ENCODE measurements at regions not wholly inside any gene's neighbourhood (a gene's known extent, or its start where the extent isn't known, plus 50 kb on each side); places are given as distances from the start of the nearest gene placed in this dataset.
"Not testable (repeated sequence)": the region's sequence is repeated elsewhere in the genome, so short reads cannot be mapped to it uniquely, and the experiment has no call there.

GRCh38 chr9:93771276-93771675, 183.9 kb downstream of the BARX1 start:
- ChIA-PET POLR2A (no interaction called here), CTCF (no interaction called here)
- no peak overlapping the region for H3K27ac Mint-ChIP-seq (ENCODE audit: low read depth, unreplicated experiment)
- no peak overlapping the region for H3K4me3 Mint-ChIP-seq (ENCODE audit: unreplicated experiment)
- TF ChIP-seq CTCF (IDR thresholded peaks at IDR 0.05; ENCODE audit: unreplicated experiment): no peak
- no peaks in the 10 kb centered on the region for H3K27me3 Mint-ChIP-seq (ENCODE audit: insufficient read depth, unreplicated experiment)
- DNase-seq (ENCODE audit: unreplicated experiment): no peak
- no peaks in the 10 kb centered on the region for H3K4me1 Mint-ChIP-seq (ENCODE audit: insufficient read depth, unreplicated experiment)
- H3K9me3 Mint-ChIP-seq (ENCODE audit: unreplicated experiment): peaks cover 2% of the 10 kb centered on the region
- H3K36me3 Mint-ChIP-seq (ENCODE audit: insufficient read depth, unreplicated experiment): no peaks in the 10 kb centered on the region
- BruUV-seq (replicated peaks): no TSS peak
- intact Hi-C loops (cut with micrococcal nuclease): no loop called here

- H3K4me3 Mint-ChIP-seq (ENCODE audit: unreplicated experiment): no peak overlapping the region
- H3K4me1 Mint-ChIP-seq (ENCODE audit: insufficient read depth, unreplicated experiment): no peaks in the 10 kb centered on the region
- peaks cover 31% of the 10 kb centered on the region for H3K27me3 Mint-ChIP-seq (ENCODE audit: insufficient read depth, unreplicated experiment)
- peak; percentile 2 for DNase-seq (ENCODE audit: unreplicated experiment)
- H3K36me3 Mint-ChIP-seq (ENCODE audit: insufficient read depth, unreplicated experiment): no peaks in the 10 kb centered on the region
- CTCF ChIA-PET: interaction anchor here (0.6 kb wide), 1 partner anchor 201 kb away, joined by 3 read pairs; no protein-coding TSS in a partner anchor
- H3K9me3 Mint-ChIP-seq (ENCODE audit: unreplicated experiment): peaks cover 23% of the 10 kb centered on the region
- H3K27ac Mint-ChIP-seq (ENCODE audit: low read depth, unreplicated experiment): no peak overlapping the region
- BruUV-seq (replicated peaks): no TSS peak
- intact Hi-C loops (cut with micrococcal nuclease): no loop called here
- POLR2A ChIA-PET: no interaction called here
- no peak for TF ChIP-seq CTCF (IDR thresholded peaks at IDR 0.05; ENCODE audit: unreplicated experiment)
Measured at GRCh38 chr9:93761822-93762221, 185.4 kb downstream of the PHF2 start.

DNA sequence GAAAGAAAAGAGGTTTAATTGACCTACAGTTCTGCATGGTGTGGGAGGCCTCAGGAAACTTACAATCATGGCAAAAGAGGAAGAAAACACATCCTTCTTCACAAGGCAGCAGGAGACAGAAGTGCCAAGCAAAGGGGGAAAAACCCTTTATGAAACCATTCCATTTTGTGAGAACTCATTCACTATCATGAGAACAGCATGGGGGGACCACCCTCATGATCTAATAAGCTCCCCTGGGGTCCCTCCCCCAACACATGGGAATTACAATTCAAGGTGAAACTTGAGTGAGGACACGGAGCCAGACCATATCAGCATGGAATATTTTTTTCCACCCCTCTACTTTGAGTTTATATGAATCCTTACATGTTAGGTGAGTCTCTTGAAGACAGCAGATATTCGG, 173.7 kb downstream of the PHF2 start:
- BruUV-seq (replicated peaks): no TSS peak
- H3K9me3 Mint-ChIP-seq (ENCODE audit: unreplicated experiment): peaks cover 41% of the 10 kb centered on the region
- POLR2A ChIA-PET: no interaction called here

DNA sequence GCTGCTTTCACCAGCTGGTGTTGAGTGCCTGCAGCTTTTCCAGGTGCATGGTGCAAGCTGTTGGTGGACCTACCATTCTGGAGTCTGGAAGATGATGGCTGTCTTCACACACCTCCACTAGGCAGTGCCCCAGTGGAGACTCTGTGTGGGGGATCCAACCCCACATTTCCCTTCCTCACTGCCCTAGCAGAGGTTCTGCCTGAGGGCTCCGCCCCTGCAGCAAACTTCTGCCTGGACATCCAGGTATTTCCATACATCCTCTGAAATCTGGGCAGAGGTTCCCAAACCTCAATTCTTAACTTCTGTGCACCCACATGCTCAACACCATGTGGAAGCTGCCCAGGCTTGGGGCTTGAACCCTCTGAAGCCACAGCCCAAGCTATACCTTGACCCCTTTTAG, 172.4 kb downstream of the PHF2 start:
- CTCF ChIA-PET; intact Hi-C loops (cut with micrococcal nuclease); POLR2A ChIA-PET; H3K27me3 Mint-ChIP-seq (ENCODE audit: insufficient read depth, unreplicated experiment); BruUV-seq (replicated peaks); H3K4me3 Mint-ChIP-seq (ENCODE audit: unreplicated experiment); H3K36me3 Mint-ChIP-seq (ENCODE audit: insufficient read depth, unreplicated experiment); H3K27ac Mint-ChIP-seq (ENCODE audit: low read depth, unreplicated experiment); H3K4me1 Mint-ChIP-seq (ENCODE audit: insufficient read depth, unreplicated experiment); DNase-seq (ENCODE audit: unreplicated experiment): not testable (repeated sequence)
- peaks cover 38% of the 10 kb centered on the region for H3K9me3 Mint-ChIP-seq (ENCODE audit: unreplicated experiment)

More for the DNA sequence above, 173.7 kb downstream of the PHF2 start:
- intact Hi-C loops (cut with micrococcal nuclease): no loop called here
- no peak for DNase-seq (ENCODE audit: unreplicated experiment)
- Mint-ChIP-seq H3K4me1 (ENCODE audit: insufficient read depth, unreplicated experiment) (no peaks in the 10 kb centered on the region), H3K27me3 (ENCODE audit: insufficient read depth, unreplicated experiment) (peaks cover 13% of the 10 kb centered on the region), H3K27ac (ENCODE audit: low read depth, unreplicated experiment) (no peak overlapping the region), H3K4me3 (ENCODE audit: unreplicated experiment) (no peak overlapping the region), H3K36me3 (ENCODE audit: insufficient read depth, unreplicated experiment) (no peaks in the 10 kb centered on the region)
- TF ChIP-seq CTCF (IDR thresholded peaks at IDR 0.05; ENCODE audit: unreplicated experiment): no peak
- CTCF ChIA-PET: no interaction called here

DNA sequence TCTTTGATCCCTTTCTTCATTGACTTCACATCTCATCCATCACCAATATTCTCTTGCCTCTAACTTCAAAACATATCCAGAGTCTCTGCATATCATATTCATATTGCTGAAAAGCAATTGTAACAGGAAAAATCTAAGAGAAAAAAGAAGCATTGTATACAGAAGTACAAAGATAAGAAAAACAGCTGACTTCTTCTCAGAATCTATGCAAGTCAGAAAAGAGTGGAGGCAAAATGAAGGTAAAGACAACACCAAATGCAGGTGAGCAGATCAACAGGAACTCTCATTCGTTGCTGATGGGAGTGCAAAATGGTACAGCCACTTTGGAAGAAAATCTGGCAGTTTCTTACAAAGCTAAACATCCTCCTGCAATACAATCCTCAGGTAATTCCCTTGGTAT, 155.6 kb downstream of the PHF2 start:
- CTCF ChIA-PET: no interaction called here
- Mint-ChIP-seq H3K4me3 (ENCODE audit: unreplicated experiment) (no peak overlapping the region), H3K27me3 (ENCODE audit: insufficient read depth, unreplicated experiment) (peaks cover 10% of the 10 kb centered on the region), H3K4me1 (ENCODE audit: insufficient read depth, unreplicated experiment) (no peaks in the 10 kb centered on the region), H3K36me3 (ENCODE audit: insufficient read depth, unreplicated experiment) (no peaks in the 10 kb centered on the region), H3K9me3 (ENCODE audit: unreplicated experiment) (peaks cover 29% of the 10 kb centered on the region), H3K27ac (ENCODE audit: low read depth, unreplicated experiment) (no peak overlapping the region)
- no TSS peak for BruUV-seq (replicated peaks)
- POLR2A ChIA-PET: no interaction called here
- no peak for TF ChIP-seq CTCF (IDR thresholded peaks at IDR 0.05; ENCODE audit: unreplicated experiment)
- no peak for DNase-seq (ENCODE audit: unreplicated experiment)
- intact Hi-C loops (cut with micrococcal nuclease): no loop called here

Measured in MCF 10A (cell line).